Activated naive CD8-positive, alpha-beta T cell treated with anti-CD3 and anti-CD28 coated beads, Interleukin-2, amount 10 ng/mL, durations not matched to agents 7 days and 5 days (primary cell): ENCODE measurements at regions not wholly inside any gene's neighbourhood (a gene's known extent, or its start where the extent isn't known, plus 50 kb on each side); places are given as distances from the start of the nearest gene placed in this dataset.
"Not testable (repeated sequence)": the region's sequence is repeated elsewhere in the genome, so short reads cannot be mapped to it uniquely, and the experiment has no call there.

Experiments used
- ATAC-seq: fragments of 150-1000 bp; cut with Tn5 transposase; one replicate; pipeline ENCODE4 v1.10.0; 2021; ENCODE audit warnings: low read depth, moderate library complexity
- POLR2A ChIA-PET: fragments of 350-600 bp; sonication (Branson Sonifier 250); formaldehyde crosslinking; loops from one replicate; lab custom pipeline; 2021; ENCODE audit warnings: antibody characterized with exemption; lab: Charles Lee
- DNase-seq: peaks from one replicate; pipeline ENCODE4 v3.0.0; 2021
- H3K27ac Mint-ChIP-seq: one replicate; pipeline ENCODE4 v1.8.0; 2022; ENCODE audit warnings: mild to moderate bottlenecking, mixed read lengths
- H3K27me3 Mint-ChIP-seq: one replicate; pipeline ENCODE4 v1.8.0; 2022; ENCODE audit warnings: mild to moderate bottlenecking, moderate library complexity, mixed read lengths
- H3K36me3 Mint-ChIP-seq: one replicate; pipeline ENCODE4 v1.8.0; 2021; ENCODE audit warnings: mild to moderate bottlenecking, mixed read lengths
- H3K4me1 Mint-ChIP-seq: one replicate; pipeline ENCODE4 v1.8.0; 2021; ENCODE audit warnings: mixed read lengths
- H3K4me3 Mint-ChIP-seq: one replicate; pipeline ENCODE4 v1.8.0; 2022; ENCODE audit warnings: mild to moderate bottlenecking, moderate library complexity, mixed read lengths
- H3K9me3 Mint-ChIP-seq: one replicate; pipeline ENCODE4 v1.8.0; 2021; ENCODE audit warnings: mixed read lengths

DNA sequence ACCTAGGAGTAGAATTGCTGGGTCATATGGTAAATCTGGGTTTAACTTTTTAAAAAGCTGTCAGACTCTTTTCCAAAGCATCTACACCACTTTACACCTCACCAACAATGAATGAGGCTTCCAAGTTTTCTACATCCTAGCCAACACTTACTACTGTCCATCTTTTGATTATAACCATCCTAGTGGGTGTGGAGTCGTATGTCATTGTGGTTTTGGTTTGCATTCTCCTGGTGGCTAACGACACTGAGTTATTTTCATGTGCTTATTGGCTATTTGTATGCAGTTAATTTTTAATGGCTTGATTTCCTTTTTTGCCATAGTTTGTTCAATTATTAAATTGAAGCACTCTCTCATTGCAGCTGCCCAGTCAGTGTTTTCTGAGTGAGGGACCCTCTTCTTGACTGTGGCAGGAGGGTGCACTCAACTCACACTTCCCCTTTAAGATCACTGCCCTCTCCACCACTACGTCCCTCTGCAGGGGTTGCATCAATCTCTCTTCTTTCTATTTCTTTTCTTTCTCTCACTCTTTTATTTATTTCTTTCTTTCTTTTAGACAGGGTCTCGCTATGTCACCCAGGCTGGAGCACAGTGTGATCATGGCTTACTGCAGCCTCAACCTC lies 182.3 kb downstream of the C9orf152 start:
- DNase-seq (no peak), ATAC-seq (no peak)
- Mint-ChIP-seq H3K27ac (no peak overlapping the region), H3K27me3 (peaks cover 6% of the 10 kb centered on the region), H3K9me3 (peaks cover under 1% of the 10 kb centered on the region), H3K36me3 (no peaks in the 10 kb centered on the region), H3K4me3 (no peak overlapping the region), H3K4me1 (peaks cover 15% of the 10 kb centered on the region)
- POLR2A ChIA-PET = no interaction called here

GRCh38 chr9:110027671-110028081 lies 180.3 kb downstream of the C9orf152 start:
- Mint-ChIP-seq H3K9me3 (peaks cover 1% of the 10 kb centered on the region), H3K27ac (no peak overlapping the region), H3K27me3 (peaks cover 12% of the 10 kb centered on the region), H3K4me1 (peaks cover 11% of the 10 kb centered on the region), H3K4me3 (no peak overlapping the region), H3K36me3 (no peaks in the 10 kb centered on the region)
- POLR2A ChIA-PET = no interaction called here
- DNase-seq = no peak
- no peak for ATAC-seq

DNA sequence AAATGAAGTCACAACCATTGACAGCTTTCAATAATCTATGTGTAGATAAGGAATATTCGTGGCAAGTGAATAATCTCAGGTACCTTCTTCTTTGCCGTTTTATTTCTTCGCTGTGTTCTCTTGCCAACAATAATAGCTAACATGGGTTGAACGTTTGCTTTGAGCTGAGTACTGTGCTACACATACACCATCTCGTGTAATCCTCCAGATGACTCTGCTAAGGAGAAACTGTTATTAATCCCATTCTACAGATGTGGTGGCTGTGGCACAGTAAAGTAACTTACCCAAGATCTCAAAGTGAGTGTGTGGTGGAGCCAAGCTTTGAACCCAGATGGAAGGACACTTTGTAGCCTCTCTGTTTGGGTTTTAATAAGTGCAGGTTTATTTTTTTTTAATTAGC lies 179.7 kb downstream of the C9orf152 start:
- H3K27me3 Mint-ChIP-seq = peaks cover 13% of the 10 kb centered on the region
- no peak overlapping the region for H3K27ac Mint-ChIP-seq
- H3K9me3 Mint-ChIP-seq = peaks cover 1% of the 10 kb centered on the region
- no peaks in the 10 kb centered on the region for H3K36me3 Mint-ChIP-seq
- no peak overlapping the region for H3K4me3 Mint-ChIP-seq
- POLR2A ChIA-PET = no interaction called here
- H3K4me1 Mint-ChIP-seq = peaks cover 11% of the 10 kb centered on the region
- DNase-seq (no peak), ATAC-seq (no peak)

DNA sequence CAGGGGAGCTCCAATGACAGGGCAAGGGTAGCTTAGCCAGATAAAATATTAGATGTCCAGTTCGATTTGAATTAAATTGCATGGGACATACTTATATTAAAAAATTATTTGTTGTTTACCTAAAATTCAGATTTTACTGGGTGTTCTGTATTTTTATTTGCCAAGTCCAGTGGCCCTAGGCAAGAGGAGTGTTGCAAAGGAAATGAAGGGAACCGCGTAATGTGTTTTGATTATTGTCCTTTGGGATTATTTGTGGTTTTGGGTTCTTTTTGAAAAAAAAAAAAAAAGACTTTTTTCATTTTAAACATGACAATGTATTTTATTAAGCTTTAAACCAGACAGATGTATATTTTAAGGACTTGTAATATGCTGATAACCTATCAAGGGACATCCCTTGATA lies 179.3 kb downstream of the C9orf152 start:
- DNase-seq (no peak), ATAC-seq (no peak)
- no peak overlapping the region for H3K4me3 Mint-ChIP-seq
- POLR2A ChIA-PET = no interaction called here
- H3K36me3 Mint-ChIP-seq = no peaks in the 10 kb centered on the region
- H3K27me3 Mint-ChIP-seq = peaks cover 15% of the 10 kb centered on the region
- no peak overlapping the region for H3K27ac Mint-ChIP-seq
- peaks cover 11% of the 10 kb centered on the region for H3K4me1 Mint-ChIP-seq
- peaks cover 1% of the 10 kb centered on the region for H3K9me3 Mint-ChIP-seq

GRCh38 chr9:110029429-110029955 lies 178.5 kb downstream of the C9orf152 start:
- ATAC-seq (no peak), DNase-seq (no peak)
- Mint-ChIP-seq H3K4me3 (no peak overlapping the region), H3K27me3 (peaks cover 13% of the 10 kb centered on the region), H3K4me1 (peaks cover 11% of the 10 kb centered on the region), H3K27ac (no peak overlapping the region), H3K36me3 (no peaks in the 10 kb centered on the region), H3K9me3 (peaks cover 1% of the 10 kb centered on the region)
- POLR2A ChIA-PET = no interaction called here

GRCh38 chr9:110029956-110030480 lies 177.9 kb downstream of the C9orf152 start:
- Mint-ChIP-seq H3K4me1 (peaks cover 11% of the 10 kb centered on the region), H3K27ac (no peak overlapping the region), H3K36me3 (no peaks in the 10 kb centered on the region), H3K9me3 (peaks cover 1% of the 10 kb centered on the region), H3K27me3 (peaks cover 13% of the 10 kb centered on the region), H3K4me3 (no peak overlapping the region)
- no peak for DNase-seq
- POLR2A ChIA-PET = no interaction called here
- ATAC-seq = no peak

- Mint-ChIP-seq H3K27ac (no peak overlapping the region), H3K4me3 (no peak overlapping the region), H3K27me3 (peaks cover 13% of the 10 kb centered on the region), H3K9me3 (peaks cover 1% of the 10 kb centered on the region), H3K4me1 (peaks cover 11% of the 10 kb centered on the region), H3K36me3 (no peaks in the 10 kb centered on the region)
- POLR2A ChIA-PET = no interaction called here
- no peak for ATAC-seq
- DNase-seq = no peak
Observed at GRCh38 chr9:110030632-110031031, 177.3 kb downstream of the C9orf152 start.

DNA sequence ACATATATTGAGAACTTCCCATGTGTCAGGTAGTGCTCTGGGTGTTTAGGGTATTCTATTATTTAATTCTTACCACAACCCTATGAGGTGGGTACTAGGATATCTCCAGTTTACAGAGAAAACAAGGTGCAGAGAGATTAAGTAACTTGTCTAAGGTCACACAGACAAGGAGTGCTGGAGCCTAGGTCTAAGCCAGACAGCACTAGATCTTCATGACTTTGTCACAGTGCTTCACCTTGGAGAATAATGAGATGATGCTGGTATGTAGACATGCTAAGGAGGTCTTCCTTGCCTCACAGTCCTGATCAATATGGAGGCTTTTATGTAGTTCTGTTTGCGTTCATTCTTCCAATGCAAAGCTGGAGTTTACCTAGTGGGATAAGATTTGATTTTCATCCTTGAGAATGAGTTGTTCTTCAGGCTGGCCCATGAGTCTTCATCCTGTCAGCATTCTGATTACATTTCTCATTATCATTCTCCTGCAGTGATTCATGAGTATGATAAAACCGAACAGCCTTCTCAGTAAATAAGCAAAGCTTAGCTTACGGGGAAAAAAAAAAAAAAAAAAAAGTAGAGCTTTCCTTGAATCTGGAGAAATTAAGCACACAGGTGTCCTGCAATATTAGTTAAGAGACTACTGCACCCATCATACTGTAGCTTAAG lies 176.3 kb downstream of the C9orf152 start:
- H3K4me3 Mint-ChIP-seq = no peak overlapping the region
- H3K27ac Mint-ChIP-seq = no peak overlapping the region
- H3K27me3 Mint-ChIP-seq = peaks cover 13% of the 10 kb centered on the region
- H3K9me3 Mint-ChIP-seq = peaks cover 1% of the 10 kb centered on the region
- DNase-seq (no peak), ATAC-seq (no peak)
- H3K36me3 Mint-ChIP-seq = no peaks in the 10 kb centered on the region
- POLR2A ChIA-PET = no interaction called here
- H3K4me1 Mint-ChIP-seq = peaks cover 11% of the 10 kb centered on the region

DNA sequence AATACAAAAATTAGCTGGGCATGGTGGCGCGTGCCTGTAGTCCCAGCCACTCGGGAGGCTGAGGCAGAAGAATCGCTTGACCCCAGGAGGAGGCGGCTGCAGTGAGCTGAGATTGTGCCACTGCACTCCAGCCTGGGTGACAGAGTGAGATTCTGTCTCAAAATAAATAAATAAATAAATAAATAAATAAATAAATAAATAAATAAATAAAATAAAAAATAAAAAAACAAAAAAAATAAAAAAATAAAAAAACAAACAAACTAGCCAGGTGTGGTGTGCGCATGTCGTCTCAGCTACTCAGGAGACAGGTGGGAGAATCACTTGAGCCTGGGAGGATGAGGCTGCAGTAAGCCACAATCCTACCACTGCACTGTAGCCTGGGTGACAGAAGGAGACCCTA lies 175.4 kb downstream of the C9orf152 start:
- H3K9me3 Mint-ChIP-seq, POLR2A ChIA-PET, ATAC-seq, H3K27ac Mint-ChIP-seq, H3K4me3 Mint-ChIP-seq, H3K36me3 Mint-ChIP-seq, DNase-seq: not testable (repeated sequence)
- peaks cover 11% of the 10 kb centered on the region for H3K4me1 Mint-ChIP-seq
- peaks cover 13% of the 10 kb centered on the region for H3K27me3 Mint-ChIP-seq

DNA sequence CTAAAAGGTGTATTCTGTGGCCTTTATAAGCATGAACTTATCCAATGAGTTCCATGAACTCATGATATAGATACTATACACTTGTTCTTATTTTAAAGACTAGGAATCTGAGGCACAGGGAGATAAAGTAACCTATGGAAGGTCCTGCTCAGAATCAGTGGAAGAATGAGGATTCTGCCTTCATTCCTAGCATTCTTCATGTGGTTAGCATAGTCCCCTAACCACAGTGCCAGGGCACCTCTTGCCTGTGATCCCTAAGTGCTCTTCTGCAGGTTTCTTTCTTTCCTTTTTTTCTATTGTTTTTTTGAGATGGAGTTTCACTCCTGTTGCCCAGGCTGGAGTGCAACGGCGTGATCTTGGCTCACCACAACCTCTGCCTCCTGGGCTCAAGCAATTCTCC lies 174.1 kb downstream of the C9orf152 start:
- peaks cover 11% of the 10 kb centered on the region for H3K4me1 Mint-ChIP-seq
- H3K4me3 Mint-ChIP-seq = no peak overlapping the region
- DNase-seq = no peak
- peaks cover 1% of the 10 kb centered on the region for H3K9me3 Mint-ChIP-seq
- H3K27ac Mint-ChIP-seq = no peak overlapping the region
- POLR2A ChIA-PET = interaction anchor here (0.6 kb wide), 1 partner anchor 92 kb away, joined by 3 read pairs; no protein-coding TSS in a partner anchor
- H3K27me3 Mint-ChIP-seq = peaks cover 15% of the 10 kb centered on the region
- no peaks in the 10 kb centered on the region for H3K36me3 Mint-ChIP-seq
- ATAC-seq = no peak

GRCh38 chr9:110036286-110036685 lies 171.7 kb downstream of the C9orf152 start:
- POLR2A ChIA-PET = no interaction called here

DNA sequence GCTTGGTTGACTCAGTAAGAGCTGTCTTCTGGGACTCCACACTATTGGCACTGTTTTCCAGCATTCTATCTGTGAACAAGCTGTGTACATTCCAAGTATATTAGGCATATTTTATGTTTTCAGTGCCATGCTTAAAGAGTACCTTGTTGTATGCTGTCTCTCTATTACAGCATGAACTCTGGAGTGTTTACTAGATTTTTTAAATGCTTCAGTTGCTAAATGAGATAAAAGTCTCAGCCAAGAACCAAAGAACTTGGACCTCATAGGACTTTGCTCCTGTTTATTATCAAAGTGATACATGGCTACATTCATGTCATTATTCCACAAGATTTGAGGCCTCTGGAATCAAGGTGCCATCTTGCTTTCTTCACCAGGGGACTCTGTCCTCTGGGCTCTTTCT lies 167.2 kb downstream of the C9orf152 start:
- Mint-ChIP-seq H3K4me1 (no peaks in the 10 kb centered on the region), H3K27ac (no peak overlapping the region), H3K9me3 (peaks cover 2% of the 10 kb centered on the region), H3K27me3 (peaks cover 14% of the 10 kb centered on the region), H3K4me3 (no peak overlapping the region), H3K36me3 (peaks cover 2% of the 10 kb centered on the region)
- ATAC-seq = no peak
- POLR2A ChIA-PET = no interaction called here
- DNase-seq = no peak

More at GRCh38 chr9:110036286-110036685, 171.7 kb downstream of the C9orf152 start:
- no peak for ATAC-seq
- no peak for DNase-seq
- H3K4me3 Mint-ChIP-seq = no peak overlapping the region
- no peaks in the 10 kb centered on the region for H3K36me3 Mint-ChIP-seq
- H3K4me1 Mint-ChIP-seq = no peaks in the 10 kb centered on the region
- H3K27me3 Mint-ChIP-seq = peaks cover 16% of the 10 kb centered on the region
- no peak overlapping the region for H3K27ac Mint-ChIP-seq
- H3K9me3 Mint-ChIP-seq = no peaks in the 10 kb centered on the region

GRCh38 chr9:110041452-110041851 lies 166.5 kb downstream of the C9orf152 start:
- Mint-ChIP-seq H3K9me3 (peaks cover 2% of the 10 kb centered on the region), H3K4me3 (no peak overlapping the region), H3K27ac (no peak overlapping the region), H3K36me3 (peaks cover 2% of the 10 kb centered on the region), H3K27me3 (peaks cover 16% of the 10 kb centered on the region), H3K4me1 (no peaks in the 10 kb centered on the region)
- DNase-seq = no peak
- POLR2A ChIA-PET = no interaction called here
- ATAC-seq = no peak
